Uterus (tissue), 3 donors: ENCODE measurements at regions not wholly inside any gene's neighbourhood (a gene's known extent, or its start where the extent isn't known, plus 50 kb on each side); places are given as distances from the start of the nearest gene placed in this dataset.

Experiments
- DNase-seq, 2 donors: peaks; one replicate each; pipeline ENCODE4 v3.0.0-alpha.2; 2019 to 2020
- H3K27ac ChIP-seq, 2 donors: fragments of 200-600 bp; sonication (generic); 1 replicate in 1 of 2; 2 replicates in 1 of 2; pipeline ENCODE4 v1.5.1; 2016 to 2018
- H3K27me3 ChIP-seq, 2 donors: fragments of 200-600 bp; sonication (generic); one replicate each; pipeline ENCODE4 v1.5.1; 2018 to 2019; ENCODE audit warnings: control low read depth in 1 of 2
- H3K36me3 ChIP-seq, 2 donors: fragments of 200-600 bp; sonication (generic); one replicate each; pipeline ENCODE4 v1.5.1; 2019; ENCODE audit warnings: control low read depth in 1 of 2
- H3K4me1 ChIP-seq, 2 donors: fragments of 200-600 bp; sonication (generic); one replicate each; pipeline ENCODE4 v1.5.1; 2018 to 2019; ENCODE audit warnings: control low read depth in 1 of 2
- H3K4me3 ChIP-seq, 2 donors: fragments of 200-600 bp; sonication (generic); 1 replicate in 1 of 2; 2 replicates in 1 of 2; pipeline ENCODE4 v1.5.1; 2018 to 2019; ENCODE audit warnings: mild to moderate bottlenecking in 1 of 2
- H3K9me3 ChIP-seq, 2 donors: fragments of 200-600 bp; sonication (generic); one replicate each; pipeline ENCODE4 v1.5.1; 2019; ENCODE audit warnings: control low read depth in 1 of 2
- CTCF ChIP-seq, 4 experiments: fragments of 200-600 bp in 2 of 4; fragments of 450-650 bp in 2 of 4; sonication (generic) in 2 of 4; IDR thresholded peaks; one replicate each; pipeline ENCODE4 v1.5.1; 2016 to 2019; ENCODE audit warnings: antibody characterized with exemption in 4 of 4, mild to moderate bottlenecking in 2 of 4, moderate library complexity in 1 of 4
- POLR2A ChIP-seq, 2 donors: fragments of 450-650 bp; IDR thresholded peaks; one replicate each; pipeline ENCODE4 v1.6.1; 2016; ENCODE audit warnings: antibody characterized with exemption in 2 of 2, mild to moderate bottlenecking in 1 of 2, moderate library complexity in 1 of 2
- intact Hi-C: fragments of 100-400 bp; cut with DNase I; formaldehyde crosslinking; loops from one replicate; pipeline ENCODE4 v1.15.1; 2023; ENCODE audit warnings: low total_unique reads
- donor health status: DM: yes; HTN: yes; CAD: no.

GRCh38 chr16:26665166-26665939 is 401.4 kb upstream of the C16orf82 start:
- no peak overlapping the region for H3K27ac ChIP-seq
- no peaks in the 10 kb centered on the region for H3K27me3 ChIP-seq
- intact Hi-C loops = no loop called here
- DNase-seq = no peak
- H3K36me3 ChIP-seq = no peaks in the 10 kb centered on the region
- no peaks in the 10 kb centered on the region for H3K4me1 ChIP-seq
- TF ChIP-seq CTCF (IDR thresholded peaks at IDR 0.05) (no peak), POLR2A (IDR thresholded peaks at IDR 0.05) (no peak)
- H3K4me3 ChIP-seq = no peak overlapping the region
- no peaks in the 10 kb centered on the region for H3K9me3 ChIP-seq

DNA sequence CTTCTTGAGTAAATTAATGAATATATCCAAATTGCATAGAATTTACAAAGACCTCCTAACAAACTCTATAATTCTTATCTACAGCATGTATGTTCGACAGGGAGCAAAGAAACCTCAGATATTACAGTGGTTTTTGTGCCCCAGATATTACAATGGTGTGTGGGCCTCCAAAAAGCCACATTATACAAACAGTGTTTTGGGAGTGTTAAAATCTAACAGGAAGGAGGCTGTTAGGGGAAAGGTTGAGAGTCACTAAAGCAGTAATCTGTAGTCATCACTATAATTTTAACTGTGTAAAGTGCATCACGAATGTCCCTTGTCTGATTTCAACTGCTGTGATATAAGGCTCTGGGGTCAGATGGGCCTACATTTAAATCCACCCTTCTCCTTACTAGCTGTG is 400.2 kb upstream of the C16orf82 start:
- Histone ChIP-seq H3K36me3 (no peaks in the 10 kb centered on the region), H3K4me3 (no peak overlapping the region), H3K27ac (no peak overlapping the region), H3K27me3 (no peaks in the 10 kb centered on the region), H3K4me1 (no peaks in the 10 kb centered on the region), H3K9me3 (no peaks in the 10 kb centered on the region)
- TF ChIP-seq POLR2A (IDR thresholded peaks at IDR 0.05) (no peak), CTCF (IDR thresholded peaks at IDR 0.05) (no peak)
- no peak for DNase-seq
- intact Hi-C loops = no loop called here

GRCh38 chr16:26667307-26667706 is 399.4 kb upstream of the C16orf82 start:
- no peak overlapping the region for H3K4me3 ChIP-seq
- intact Hi-C loops = no loop called here
- TF ChIP-seq CTCF (IDR thresholded peaks at IDR 0.05) = no peak
- TF ChIP-seq POLR2A (IDR thresholded peaks at IDR 0.05) = no peak
- no peak overlapping the region for H3K27ac ChIP-seq
- no peaks in the 10 kb centered on the region for H3K4me1 ChIP-seq
- H3K36me3 ChIP-seq = no peaks in the 10 kb centered on the region
- DNase-seq = no peak
- H3K9me3 ChIP-seq = no peaks in the 10 kb centered on the region
- no peaks in the 10 kb centered on the region for H3K27me3 ChIP-seq

GRCh38 chr16:26668026-26668425 is 398.7 kb upstream of the C16orf82 start:
- no peak for DNase-seq
- Histone ChIP-seq H3K9me3 (no peaks in the 10 kb centered on the region), H3K27me3 (no peaks in the 10 kb centered on the region), H3K36me3 (no peaks in the 10 kb centered on the region), H3K4me1 (no peaks in the 10 kb centered on the region), H3K4me3 (no peak overlapping the region), H3K27ac (no peak overlapping the region)
- TF ChIP-seq POLR2A (IDR thresholded peaks at IDR 0.05) (no peak), CTCF (IDR thresholded peaks at IDR 0.05) (no peak)
- intact Hi-C loops = no loop called here

DNA sequence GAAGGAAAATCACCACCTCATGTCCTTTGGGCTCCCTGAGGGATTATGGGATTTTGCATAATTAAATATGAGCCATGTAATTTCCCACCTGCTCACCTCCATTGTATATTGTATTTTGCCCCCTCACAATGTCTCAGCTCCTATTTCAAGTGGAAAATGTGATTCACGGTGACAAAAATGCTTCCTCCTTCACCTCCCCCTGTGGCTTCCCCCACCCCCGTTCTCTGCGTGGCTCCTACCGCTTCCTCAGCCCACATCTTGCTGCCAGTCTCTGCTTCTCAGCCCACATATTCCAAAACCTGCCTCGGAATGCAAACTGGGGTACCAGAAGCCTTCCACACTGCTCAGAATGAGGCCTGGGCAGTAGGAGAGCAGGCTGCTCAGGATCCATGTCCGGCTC is 394.5 kb upstream of the C16orf82 start:
- intact Hi-C loops = no loop called here
- TF ChIP-seq POLR2A (IDR thresholded peaks at IDR 0.05) = no peak
- TF ChIP-seq CTCF (IDR thresholded peaks at IDR 0.05) = no peak
- no peak overlapping the region for H3K27ac ChIP-seq
- H3K4me1 ChIP-seq = no peaks in the 10 kb centered on the region
- DNase-seq = no peak
- no peaks in the 10 kb centered on the region for H3K36me3 ChIP-seq
- H3K4me3 ChIP-seq = no peak overlapping the region
- no peaks in the 10 kb centered on the region for H3K27me3 ChIP-seq
- H3K9me3 ChIP-seq = no peaks in the 10 kb centered on the region
